ENCODE measurements at regions not wholly inside any gene's neighbourhood (a gene's known extent, or its start where the extent isn't known, plus 50 kb on each side); places are given as distances from the start of the nearest gene placed in this dataset.

GRCh38 chr17:6018788-6019187 lies 51.4 kb upstream of the WSCD1 start:
- H3K4me1 ChIP-seq: no peaks in the 10 kb centered on the region
- 35 to 38% methylated on average over 1 of the region's 1 CpG for WGBS, 2 donors
- DNase-seq: no peak
- H3K27me3 ChIP-seq: no peaks in the 10 kb centered on the region
- H3K9me3 ChIP-seq: no peaks in the 10 kb centered on the region
- TF ChIP-seq, protein P1, sequence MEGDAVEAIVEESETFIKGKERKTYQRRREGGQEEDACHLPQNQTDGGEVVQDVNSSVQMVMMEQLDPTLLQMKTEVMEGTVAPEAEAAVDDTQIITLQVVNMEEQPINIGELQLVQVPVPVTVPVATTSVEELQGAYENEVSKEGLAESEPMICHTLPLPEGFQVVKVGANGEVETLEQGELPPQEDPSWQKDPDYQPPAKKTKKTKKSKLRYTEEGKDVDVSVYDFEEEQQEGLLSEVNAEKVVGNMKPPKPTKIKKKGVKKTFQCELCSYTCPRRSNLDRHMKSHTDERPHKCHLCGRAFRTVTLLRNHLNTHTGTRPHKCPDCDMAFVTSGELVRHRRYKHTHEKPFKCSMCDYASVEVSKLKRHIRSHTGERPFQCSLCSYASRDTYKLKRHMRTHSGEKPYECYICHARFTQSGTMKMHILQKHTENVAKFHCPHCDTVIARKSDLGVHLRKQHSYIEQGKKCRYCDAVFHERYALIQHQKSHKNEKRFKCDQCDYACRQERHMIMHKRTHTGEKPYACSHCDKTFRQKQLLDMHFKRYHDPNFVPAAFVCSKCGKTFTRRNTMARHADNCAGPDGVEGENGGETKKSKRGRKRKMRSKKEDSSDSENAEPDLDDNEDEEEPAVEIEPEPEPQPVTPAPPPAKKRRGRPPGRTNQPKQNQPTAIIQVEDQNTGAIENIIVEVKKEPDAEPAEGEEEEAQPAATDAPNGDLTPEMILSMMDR (IDR thresholded peaks at IDR 0.05): no peak
- no peak for TF ChIP-seq POLR2A (IDR thresholded peaks at IDR 0.05)
- H3K4me3 ChIP-seq (replicated peaks in 1 of 3): no peak overlapping the region
- no peak overlapping the region for H3K27ac ChIP-seq
- no peaks in the 10 kb centered on the region for H3K36me3 ChIP-seq
- intact Hi-C loops (cut with DNase I): no loop called here

GRCh38 chr17:6019959-6020358 lies 50.2 kb upstream of the WSCD1 start:
- TF ChIP-seq, protein P1 (IDR thresholded peaks at IDR 0.05): no peak
- TF ChIP-seq POLR2A (IDR thresholded peaks at IDR 0.05): no peak
- 86 to 92% methylated on average over 6 of the region's 6 CpGs for WGBS, 2 donors
- intact Hi-C loops (cut with DNase I): no loop called here

DNA sequence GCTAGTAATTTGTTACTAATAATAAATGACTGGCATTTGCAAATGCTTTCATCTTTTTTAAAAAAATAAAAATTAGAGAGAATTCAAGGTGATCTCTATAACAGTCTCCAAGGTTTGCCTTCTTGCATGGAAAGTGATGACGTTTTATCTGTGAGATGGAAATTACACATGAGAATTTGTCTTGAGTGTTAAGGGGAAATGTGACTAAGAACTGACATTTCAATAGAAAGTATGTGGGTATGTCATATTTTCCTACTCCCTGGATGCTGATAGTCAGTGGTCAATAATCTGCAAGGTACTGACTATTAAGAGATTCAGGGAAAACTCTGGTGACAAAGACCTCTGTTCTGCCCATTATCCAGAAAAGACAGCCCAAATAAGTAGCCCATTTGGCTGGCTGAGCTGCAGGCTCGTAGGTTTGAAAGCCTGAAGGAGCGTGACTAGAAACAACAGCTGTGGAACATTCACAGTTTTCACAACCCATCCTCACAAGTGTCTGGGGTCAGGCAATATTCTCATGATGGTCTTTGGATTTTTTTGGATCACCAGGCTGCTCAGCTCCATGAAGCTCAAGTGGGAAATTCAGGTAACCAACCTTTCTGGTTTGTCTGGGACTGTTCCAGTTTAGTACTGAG lies 49.7 kb upstream of the WSCD1 start:
- no peak for DNase-seq
- no peak for TF ChIP-seq POLR2A (IDR thresholded peaks at IDR 0.05)
- TF ChIP-seq, protein P1 (IDR thresholded peaks at IDR 0.05): no peak
- H3K4me1 ChIP-seq: no peaks in the 10 kb centered on the region
- H3K4me3 ChIP-seq (replicated peaks in 1 of 3): no peak overlapping the region
- H3K27ac ChIP-seq: no peak overlapping the region
- 46 to 62% methylated on average over 3 of the region's 3 CpGs for WGBS, 2 donors
- H3K36me3 ChIP-seq: no peaks in the 10 kb centered on the region
- intact Hi-C loops (cut with DNase I): no loop called here
- H3K9me3 ChIP-seq: no peaks in the 10 kb centered on the region
- H3K27me3 ChIP-seq: no peaks in the 10 kb centered on the region

More at GRCh38 chr17:6019959-6020358, 50.2 kb upstream of the WSCD1 start:
- H3K27me3 ChIP-seq: no peaks in the 10 kb centered on the region
- H3K27ac ChIP-seq: no peak overlapping the region
- no peaks in the 10 kb centered on the region for H3K9me3 ChIP-seq
- no peak for DNase-seq
- no peaks in the 10 kb centered on the region for H3K4me1 ChIP-seq
- no peak overlapping the region for H3K4me3 ChIP-seq (replicated peaks in 1 of 3)
- no peaks in the 10 kb centered on the region for H3K36me3 ChIP-seq
